KBM-7 (cell line): ENCODE measurements at regions not wholly inside any gene's neighbourhood (a gene's known extent, or its start where the extent isn't known, plus 50 kb on each side); places are given as distances from the start of the nearest gene placed in this dataset.

Experiments
- DNase-seq: peaks from one replicate; pipeline ENCODE4 v3.0.0-alpha.2; 2015
- in situ Hi-C: fragments of 300-500 bp; cut with MboI; formaldehyde crosslinking; loops from 2 replicates; pipeline ENCODE4 v1.14.3; 2020; ENCODE audit warnings: low sequenced_read_pairs, low pct_unique_long_range_greater_than_20kb, mixed read lengths

- no peak for DNase-seq
These were observed 170.1 kb upstream of the CADM1 start for GRCh38 chr11:115674176-115674936.

GRCh38 chr11:115673720-115674119, 169.5 kb upstream of the CADM1 start:
- in situ Hi-C loops: no loop called here
- DNase-seq: no peak

More at GRCh38 chr11:115674176-115674936, 170.1 kb upstream of the CADM1 start:
- in situ Hi-C loops: no loop called here

DNA sequence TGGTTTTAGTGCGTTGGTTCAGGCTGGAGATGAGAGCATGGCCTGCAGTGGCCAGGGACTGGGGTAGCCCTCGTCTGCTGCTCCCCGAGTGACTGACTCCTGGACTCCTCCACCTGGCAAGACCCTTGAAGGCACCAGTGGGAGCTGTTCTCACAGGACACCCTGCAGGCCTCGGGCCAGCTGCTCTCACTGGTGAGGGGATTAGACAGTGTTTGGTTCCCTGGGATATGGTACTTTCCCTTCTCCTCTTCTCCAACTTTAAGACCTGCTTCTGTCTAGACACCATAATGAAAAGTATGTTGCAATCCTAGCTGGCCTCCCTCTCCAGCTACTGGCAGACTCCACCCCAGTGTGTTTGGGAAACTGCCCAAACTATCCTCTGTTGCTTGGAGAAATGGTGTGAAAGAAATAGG, 168.8 kb upstream of the CADM1 start:
- DNase-seq: no peak

DNA sequence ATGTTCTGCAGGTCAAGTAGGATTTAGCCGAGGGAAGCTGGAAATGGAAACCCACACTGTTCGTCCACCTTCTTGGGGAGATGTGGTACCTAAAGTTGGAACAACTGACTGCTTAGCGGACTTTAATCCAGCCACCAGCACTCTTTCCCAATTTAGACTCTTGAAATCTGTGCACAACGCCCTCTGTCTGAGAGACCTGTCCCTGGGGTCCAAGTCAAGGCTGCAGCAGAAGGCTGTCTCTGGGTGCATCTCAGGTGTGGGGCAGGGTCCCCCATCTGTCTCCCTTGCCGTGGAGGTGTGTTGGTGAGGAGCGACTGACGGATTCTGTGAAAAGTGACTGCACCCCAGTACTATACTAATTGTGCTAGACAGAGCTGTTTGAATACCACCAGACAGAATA, 168.2 kb upstream of the CADM1 start:
- in situ Hi-C loops: no loop called here

More for the DNA sequence above, 168.8 kb upstream of the CADM1 start:
- in situ Hi-C loops: no loop called here

DNA sequence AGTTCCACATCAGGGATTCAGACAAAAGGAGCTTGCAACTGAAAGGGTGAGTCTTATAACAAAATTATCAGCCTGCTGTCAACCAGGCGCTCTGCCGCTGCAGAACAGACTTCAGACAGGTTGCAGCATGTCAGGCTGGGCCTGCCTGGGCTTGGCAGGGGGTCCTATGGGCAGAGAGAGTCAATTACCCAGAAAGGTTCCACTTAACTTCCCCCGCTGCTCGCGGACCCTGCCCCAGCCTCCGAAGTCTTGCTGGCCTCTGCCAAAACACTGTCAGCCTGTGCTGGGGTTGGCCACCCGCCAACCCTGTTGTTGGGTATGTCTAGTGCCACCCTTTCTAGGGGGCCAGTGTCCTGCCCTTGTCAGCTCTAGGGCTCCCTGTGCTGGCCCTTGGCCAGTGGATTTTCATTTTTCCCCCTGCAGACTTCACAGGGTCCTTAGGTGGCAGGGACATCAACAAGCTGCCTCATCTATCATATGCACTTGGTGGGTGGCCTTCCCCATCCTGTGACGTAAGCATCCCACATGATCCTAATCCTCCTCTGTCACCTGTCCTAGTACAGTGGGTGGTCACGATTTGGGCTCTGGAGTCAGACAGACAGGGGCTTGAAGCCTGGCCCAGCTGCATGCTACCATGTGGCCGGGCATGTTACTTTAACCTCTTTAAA, 166.5 kb upstream of the CADM1 start:
- no peak for DNase-seq

More for the DNA sequence above, 168.2 kb upstream of the CADM1 start:
- DNase-seq: no peak

GRCh38 chr11:115665958-115666357, 161.7 kb upstream of the CADM1 start:
- in situ Hi-C loops: no loop called here
- DNase-seq: no peak

More for the DNA sequence above, 166.5 kb upstream of the CADM1 start:
- in situ Hi-C loops: no loop called here

DNA sequence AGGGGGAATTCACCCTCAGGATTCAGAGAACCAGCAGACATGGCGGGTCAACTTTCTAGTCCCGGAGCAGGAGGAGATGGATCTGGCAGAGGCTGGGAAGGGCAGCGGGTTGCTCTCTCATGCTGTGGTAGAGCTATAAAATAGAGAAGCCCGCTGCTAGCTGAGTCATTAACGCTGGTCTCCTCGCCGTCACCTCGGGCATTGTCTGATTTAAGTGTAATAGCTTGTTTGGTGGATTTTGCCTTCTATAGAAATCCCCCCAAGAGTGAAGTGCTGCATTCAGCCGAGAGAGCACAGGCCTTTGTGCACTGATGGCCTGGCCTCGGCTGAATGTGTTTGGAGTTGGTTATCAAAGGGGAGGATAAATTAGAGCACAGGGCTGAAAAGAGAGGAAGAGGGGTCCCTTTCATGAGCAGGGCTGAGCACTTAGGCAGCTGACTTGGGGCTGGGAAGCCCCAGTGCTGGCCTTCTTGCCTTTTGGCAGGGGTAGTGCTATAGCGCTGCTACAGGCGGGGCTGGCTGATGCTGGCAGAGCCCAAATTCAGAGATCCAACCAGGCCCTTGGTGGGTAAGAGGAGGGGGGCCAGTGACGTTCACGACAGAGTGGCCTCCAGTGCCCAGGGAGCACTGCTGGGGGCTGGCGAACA, 161.1 kb upstream of the CADM1 start:
- no peak for DNase-seq
- in situ Hi-C loops: no loop called here

DNA sequence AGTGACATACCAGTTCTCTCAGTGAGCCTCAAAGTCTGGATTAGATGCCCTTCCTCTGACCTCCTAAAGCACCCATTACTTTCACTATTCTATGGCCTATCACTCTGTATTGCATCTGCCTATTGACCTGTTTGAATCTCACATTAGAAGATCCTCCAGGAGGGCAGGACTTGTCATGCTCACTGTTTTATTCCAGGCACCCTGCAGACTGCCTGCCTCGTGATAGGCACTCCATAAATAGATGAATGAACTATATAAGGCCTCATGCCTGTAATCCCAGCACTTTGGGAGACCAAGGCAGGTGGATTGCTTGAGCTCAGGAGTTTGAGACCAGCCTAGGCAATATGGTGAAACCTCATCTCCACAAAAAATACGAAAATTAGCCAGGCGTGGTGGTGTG, 160.1 kb upstream of the CADM1 start:
- in situ Hi-C loops: no loop called here

GRCh38 chr11:115663790-115664189, 159.6 kb upstream of the CADM1 start:
- in situ Hi-C loops: no loop called here
- no peak for DNase-seq

More for the DNA sequence above, 160.1 kb upstream of the CADM1 start:
- DNase-seq: no peak

GRCh38 chr11:115660030-115660805, 156.0 kb upstream of the CADM1 start:
- in situ Hi-C loops: no loop called here
- DNase-seq: no peak

DNA sequence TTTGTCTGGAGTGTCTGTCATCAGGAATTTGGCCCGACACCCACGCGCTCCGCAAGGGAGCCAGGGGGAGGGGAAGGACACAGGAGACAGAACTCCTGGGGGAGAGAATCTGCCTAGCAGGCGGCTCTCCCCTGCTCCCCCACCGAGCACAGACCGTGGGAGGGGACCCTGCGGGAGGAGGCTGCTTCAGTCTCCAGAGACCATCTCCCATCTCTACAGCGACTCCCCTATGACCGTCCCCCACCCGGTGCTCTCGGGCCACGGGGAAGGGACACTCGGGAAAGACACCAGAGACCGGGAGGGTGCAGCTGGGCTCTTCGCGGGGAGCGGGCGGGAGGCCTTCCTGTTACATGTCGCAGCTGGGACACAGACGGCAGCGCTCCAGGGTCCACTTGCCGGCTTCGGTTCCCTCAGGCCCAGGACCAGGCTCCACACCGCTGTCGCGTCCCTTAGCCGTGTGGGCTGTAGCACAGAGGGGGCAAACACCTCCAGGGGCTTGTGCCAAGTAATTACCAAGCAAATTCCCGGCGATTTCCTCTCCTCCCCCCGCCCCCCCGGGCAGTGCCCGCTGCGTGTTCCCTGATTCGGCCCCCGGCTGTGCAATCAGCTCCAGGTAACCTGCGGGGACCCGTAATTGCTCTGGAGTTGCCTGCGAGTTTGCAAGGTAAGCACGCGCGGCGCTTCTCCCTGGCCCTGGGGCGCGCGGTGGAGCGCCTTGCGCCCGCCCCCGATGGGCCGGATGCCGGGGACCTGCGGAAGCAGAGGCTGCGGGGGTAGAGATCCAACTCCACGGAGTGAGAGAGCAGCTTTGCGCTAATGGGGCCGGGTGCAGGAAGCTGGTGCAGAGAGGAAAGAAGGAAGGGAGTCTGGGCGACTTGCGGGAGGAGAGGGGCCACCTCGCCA, 155.1 kb upstream of the CADM1 start:
- no peak for DNase-seq
- in situ Hi-C loops: no loop called here

GRCh38 chr11:115657586-115657985, 153.4 kb upstream of the CADM1 start:
- in situ Hi-C loops: no loop called here
- DNase-seq: no peak

DNA sequence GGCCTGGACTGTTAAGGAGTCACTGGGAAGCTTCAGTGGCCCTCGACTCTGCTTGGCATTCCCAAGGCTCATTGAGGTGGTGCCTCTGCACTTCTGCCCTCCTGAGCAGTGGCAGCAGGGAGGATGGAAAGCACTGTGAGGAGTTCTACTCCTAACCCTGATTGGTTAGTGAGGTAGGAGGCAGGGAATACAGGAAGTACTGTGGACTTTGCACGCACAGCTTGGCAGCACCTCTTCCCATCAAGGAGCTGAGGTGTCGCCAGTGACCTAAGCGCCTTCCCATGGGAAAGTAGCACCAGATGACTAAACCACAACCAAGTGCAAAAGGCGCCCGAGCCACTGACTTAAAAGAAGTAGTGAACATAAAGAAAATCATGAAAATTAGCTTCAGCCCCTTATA, 152.5 kb upstream of the CADM1 start:
- in situ Hi-C loops: no loop called here
- no peak for DNase-seq

GRCh38 chr11:115656041-115656440, 151.8 kb upstream of the CADM1 start:
- no peak for DNase-seq

DNA sequence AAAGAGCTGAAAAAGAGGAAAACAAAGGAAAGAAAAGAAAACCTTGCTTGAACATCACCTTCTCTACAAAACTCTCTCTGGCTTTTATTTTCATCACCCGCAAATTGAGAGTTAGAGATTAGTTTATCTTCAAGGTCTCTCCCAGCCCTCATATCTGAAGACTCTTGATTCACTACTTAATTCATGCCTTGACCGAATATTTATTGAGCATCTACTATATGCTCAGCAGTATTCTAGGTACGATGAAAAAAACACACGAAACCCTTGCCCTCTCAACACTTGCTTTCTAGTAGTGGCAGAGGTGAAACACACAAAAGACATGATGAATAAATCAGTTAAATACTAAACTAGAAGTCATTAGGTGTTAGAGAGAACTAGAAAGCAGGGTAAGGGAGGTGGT, 150.6 kb upstream of the CADM1 start:
- no peak for DNase-seq
- in situ Hi-C loops: no loop called here

More at GRCh38 chr11:115656041-115656440, 151.8 kb upstream of the CADM1 start:
- in situ Hi-C loops: no loop called here

- no peak for DNase-seq
These were observed 149.7 kb upstream of the CADM1 start for GRCh38 chr11:115653926-115654325.

DNA sequence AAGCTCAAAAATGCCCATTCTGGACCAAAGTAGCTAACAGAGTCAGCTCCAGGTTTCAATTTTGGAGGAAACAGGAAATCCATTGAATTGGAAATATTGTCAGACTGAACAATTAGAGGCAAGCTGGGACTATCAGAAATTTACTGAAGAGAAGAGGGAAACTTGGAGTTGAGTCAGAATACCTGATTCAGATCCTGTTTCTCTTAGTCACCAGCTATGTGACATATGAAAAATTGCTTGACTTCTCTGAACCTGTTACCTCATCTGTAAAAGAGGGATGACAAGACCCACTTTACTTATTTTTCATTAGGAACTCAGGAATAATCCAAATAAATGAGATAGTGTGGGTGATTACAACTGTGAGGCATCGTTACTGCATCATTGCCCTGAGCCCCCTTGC, 148.9 kb upstream of the CADM1 start:
- no peak for DNase-seq
- in situ Hi-C loops: no loop called here

More at GRCh38 chr11:115653926-115654325, 149.7 kb upstream of the CADM1 start:
- in situ Hi-C loops: no loop called here

DNA sequence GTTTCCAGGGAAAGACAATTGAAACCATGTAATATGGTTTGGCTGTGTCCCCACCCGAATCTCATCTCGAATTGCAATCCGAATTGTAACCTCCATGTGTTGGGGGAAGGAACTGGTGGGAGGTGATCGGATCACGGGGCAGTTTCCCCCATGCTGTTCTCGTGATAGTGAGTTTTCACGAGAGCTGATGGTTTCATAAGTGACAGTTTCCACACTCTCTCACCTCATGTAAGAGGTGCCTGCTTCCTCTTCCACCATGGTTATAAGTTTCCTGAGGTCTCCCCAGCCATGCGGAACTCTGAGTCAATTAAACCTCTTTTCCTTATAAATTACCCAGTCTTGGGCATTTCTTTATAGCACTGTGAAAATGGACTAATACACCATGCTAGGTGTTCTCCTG, 148.3 kb upstream of the CADM1 start:
- in situ Hi-C loops: no loop called here

More for the DNA sequence above, 148.3 kb upstream of the CADM1 start:
- no peak for DNase-seq
